Gastroesophageal sphincter (tissue), 4 donors: ENCODE measurements at regions not wholly inside any gene's neighbourhood (a gene's known extent, or its start where the extent isn't known, plus 50 kb on each side); places are given as distances from the start of the nearest gene placed in this dataset.

Source experiments
- ATAC-seq: fragments of 150-250 bp; one replicate; pipeline ENCODE4 v1.9.1; 2016; ENCODE audit warnings: mild to moderate bottlenecking, moderate library complexity
- H3K27ac ChIP-seq, 4 donors: fragments of 200-600 bp; sonication (generic) in 3 of 4; 1 replicate in 3 of 4; 2 replicates in 1 of 4; pipeline ENCODE4 v1.5.1; 2016 to 2019
- H3K27me3 ChIP-seq: fragments of 200-600 bp; sonication (generic); one replicate; pipeline ENCODE4 v1.5.1; 2019
- H3K36me3 ChIP-seq, 2 donors: fragments of 200-600 bp; sonication (generic); one replicate each; pipeline ENCODE4 v1.5.1; 2019; ENCODE audit warnings: control low read depth in 1 of 2
- H3K4me1 ChIP-seq, 3 donors: fragments of 200-600 bp; sonication (generic); 1 replicate in 2 of 3; 2 replicates in 1 of 3; pipeline ENCODE4 v1.5.1; 2016 to 2019; ENCODE audit warnings: control low read depth in 2 of 3
- H3K4me3 ChIP-seq, 2 donors: fragments of 200-600 bp; sonication (generic); one replicate each; pipeline ENCODE4 v1.5.1; 2019; ENCODE audit warnings: mild to moderate bottlenecking in 1 of 2, moderate library complexity in 1 of 2
- H3K9me3 ChIP-seq, 3 donors: fragments of 200-600 bp; sonication (generic); one replicate each; pipeline ENCODE4 v1.5.1; 2017 to 2019; ENCODE audit warnings: control low read depth in 2 of 3
- CTCF ChIP-seq, 4 experiments: fragments of 200-600 bp in 2 of 4; fragments of 450-650 bp in 2 of 4; sonication (generic) in 1 of 4; IDR thresholded peaks; one replicate each; pipeline ENCODE4 v1.5.1; 2017 to 2019; ENCODE audit warnings: antibody characterized with exemption in 4 of 4, mild to moderate bottlenecking in 2 of 4, moderate library complexity in 2 of 4
- EP300 ChIP-seq: sonication (generic); formaldehyde crosslinking; IDR thresholded peaks from one replicate; pipeline ENCODE4 v1.6.1; 2017; ENCODE audit warnings: antibody characterized with exemption, mild to moderate bottlenecking
- POLR2A ChIP-seq, 2 donors: fragments of 450-650 bp; IDR thresholded peaks; one replicate each; pipeline ENCODE4 v1.6.1; 2017; ENCODE audit warnings: antibody characterized with exemption in 2 of 2, mild to moderate bottlenecking in 2 of 2, moderate library complexity in 1 of 2
- POLR2AphosphoS5 ChIP-seq: sonication (generic); formaldehyde crosslinking; IDR thresholded peaks from one replicate; pipeline ENCODE4 v1.6.1; 2017; ENCODE audit warnings: antibody characterized with exemption
- WGBS, 2 donors: methylation state at CpG; one replicate each; pipeline ENCODE4 v1.1.5; 2018; ENCODE audit warnings: low coverage in 1 of 2; 5-methylcytosine and 5-hydroxymethylcytosine counted together

- no peaks in the 10 kb centered on the region for H3K9me3 ChIP-seq
- 65 to 88% methylated on average over 1 of the region's 1 CpG for WGBS, 2 donors
- no peak for ATAC-seq
- TF ChIP-seq POLR2A (IDR thresholded peaks at IDR 0.05), result no peak
- TF ChIP-seq EP300, result no peak
- TF ChIP-seq CTCF (IDR thresholded peaks at IDR 0.05), result no peak
- no peaks in the 10 kb centered on the region for H3K36me3 ChIP-seq
- no peaks in the 10 kb centered on the region for H3K4me1 ChIP-seq
- H3K27me3 ChIP-seq, result no peaks in the 10 kb centered on the region
- no peak overlapping the region for H3K27ac ChIP-seq
- H3K4me3 ChIP-seq, result no peak overlapping the region
Observed at GRCh38 chr11:23497040-23497439, 636.8 kb upstream of the CCDC179 start.

DNA sequence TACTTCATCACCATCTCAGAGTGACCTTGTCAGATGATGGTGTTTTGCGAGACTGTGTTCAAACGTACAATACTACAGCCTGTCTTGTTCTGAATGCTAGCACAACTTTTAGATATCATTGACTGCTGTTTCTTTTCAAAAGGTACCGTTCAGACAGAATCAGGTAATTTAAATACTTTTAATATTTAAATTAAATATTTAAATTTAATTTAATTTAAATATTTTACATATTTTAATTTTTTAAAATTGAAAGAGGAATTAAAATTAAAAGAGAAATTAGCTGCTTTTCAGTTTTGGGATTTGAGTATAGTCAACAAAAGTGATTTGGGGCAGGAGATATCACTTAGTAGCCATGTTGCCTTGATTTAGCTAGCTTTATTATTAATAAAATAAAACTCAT, 642.1 kb upstream of the CCDC179 start:
- Histone ChIP-seq H3K27ac (no peak overlapping the region), H3K36me3 (no peaks in the 10 kb centered on the region), H3K27me3 (no peaks in the 10 kb centered on the region), H3K4me1 (no peaks in the 10 kb centered on the region), H3K4me3 (no peak overlapping the region), H3K9me3 (no peaks in the 10 kb centered on the region)
- TF ChIP-seq EP300 (no peak), POLR2AphosphoS5 (no peak), POLR2A (IDR thresholded peaks at IDR 0.05) (no peak)
- WGBS, 2 donors, result 76 to 95% methylated on average over 2 to 3 of the region's 3 CpGs
- ATAC-seq, result no peak

GRCh38 chr11:23502826-23503225, 642.6 kb upstream of the CCDC179 start:
- Histone ChIP-seq H3K27me3 (no peaks in the 10 kb centered on the region), H3K9me3 (no peaks in the 10 kb centered on the region), H3K27ac (no peak overlapping the region), H3K36me3 (no peaks in the 10 kb centered on the region), H3K4me1 (no peaks in the 10 kb centered on the region), H3K4me3 (no peak overlapping the region)
- TF ChIP-seq POLR2AphosphoS5 (no peak), EP300 (no peak), CTCF (IDR thresholded peaks at IDR 0.05) (no peak), POLR2A (IDR thresholded peaks at IDR 0.05) (no peak)
- no peak for ATAC-seq
- WGBS, 2 donors, result 79 to 83% methylated on average over 1 of the region's 1 CpG

GRCh38 chr11:23509023-23509422, 648.7 kb upstream of the CCDC179 start:
- no peak for ATAC-seq
- Histone ChIP-seq H3K4me1 (no peaks in the 10 kb centered on the region), H3K36me3 (no peaks in the 10 kb centered on the region)

DNA sequence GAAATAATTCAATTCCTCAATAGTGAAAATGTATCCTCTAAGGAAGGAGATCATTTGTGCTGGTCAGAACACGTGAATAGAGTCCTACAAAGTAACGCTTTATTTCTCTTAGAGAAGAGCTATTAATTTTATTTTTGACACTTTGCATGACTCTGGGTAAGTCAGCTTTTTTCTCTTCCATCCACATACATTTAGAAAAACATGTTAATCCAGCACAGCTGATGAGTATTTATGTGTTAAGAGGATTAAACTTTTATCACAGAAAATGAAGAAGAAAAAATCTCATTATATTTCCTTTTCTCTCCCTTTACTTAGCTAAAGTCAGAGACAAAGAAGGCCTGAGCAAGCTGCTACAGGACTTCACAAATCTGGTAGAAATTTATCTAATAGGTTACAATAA, 649.5 kb upstream of the CCDC179 start:
- Histone ChIP-seq H3K4me1 (no peaks in the 10 kb centered on the region), H3K27ac (no peak overlapping the region), H3K27me3 (no peaks in the 10 kb centered on the region), H3K4me3 (no peak overlapping the region), H3K36me3 (no peaks in the 10 kb centered on the region), H3K9me3 (no peaks in the 10 kb centered on the region)
- no peak for ATAC-seq
- TF ChIP-seq POLR2A (IDR thresholded peaks at IDR 0.05) (no peak), POLR2AphosphoS5 (no peak), CTCF (IDR thresholded peaks at IDR 0.05) (no peak), EP300 (no peak)
- WGBS, 2 donors, result 67% methylated on average over 2 of the region's 2 CpGs; no CpG with 5 or more reads in 1 of the 2 donors

More at GRCh38 chr11:23509023-23509422, 648.7 kb upstream of the CCDC179 start:
- Histone ChIP-seq H3K27me3 (no peaks in the 10 kb centered on the region), H3K9me3 (no peaks in the 10 kb centered on the region), H3K27ac (no peak overlapping the region), H3K4me3 (no peak overlapping the region)
- TF ChIP-seq POLR2AphosphoS5, result no peak
- TF ChIP-seq EP300, result no peak
- no peak for TF ChIP-seq POLR2A (IDR thresholded peaks at IDR 0.05)
- TF ChIP-seq CTCF (IDR thresholded peaks at IDR 0.05), result no peak
